ENCODE measurements at regions not wholly inside any gene's neighbourhood (a gene's known extent, or its start where the extent isn't known, plus 50 kb on each side); places are given as distances from the start of the nearest gene placed in this dataset.

DNA sequence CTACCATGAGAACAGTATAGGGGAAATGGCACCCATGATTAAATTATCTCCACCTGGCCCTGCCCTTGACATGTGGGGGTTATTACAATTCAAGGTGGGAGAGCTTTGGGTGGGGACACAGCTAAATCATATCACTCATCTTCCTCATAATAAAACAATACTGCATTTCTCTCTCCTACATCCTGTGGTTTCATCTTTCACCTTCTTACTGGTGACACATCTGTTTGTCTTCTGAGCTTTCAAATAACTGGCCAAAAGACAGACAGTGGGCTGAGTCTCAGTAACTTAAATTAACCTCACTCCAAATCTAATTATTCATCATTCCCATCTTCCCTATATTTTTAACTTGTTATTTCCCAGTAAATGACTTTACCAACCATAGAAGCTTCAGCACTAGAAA is 729.7 kb upstream of the USP15 start:
- no peaks in the 10 kb centered on the region for H3K27me3 ChIP-seq (ENCODE audit: insufficient read depth, low read depth, low read length)
- H3F3A ChIP-seq (ENCODE audit: insufficient read depth, low read length, poor library complexity, severe bottlenecking), result no peaks in the 10 kb centered on the region
- H3K36me3 ChIP-seq (ENCODE audit: insufficient read depth, low read length), result no peaks in the 10 kb centered on the region
- H3K4me3 ChIP-seq (ENCODE audit: low read length), result no peak overlapping the region
- no peaks in the 10 kb centered on the region for H3K9me3 ChIP-seq (ENCODE audit: low read length)
- H3K9ac ChIP-seq (ENCODE audit: low read length), result no peak overlapping the region
- no peak overlapping the region for H2AFZ ChIP-seq (ENCODE audit: low read depth, low read length)
- no peaks in the 10 kb centered on the region for H4K20me1 ChIP-seq (ENCODE audit: insufficient read depth)
- no peaks in the 10 kb centered on the region for H3K9me2 ChIP-seq (ENCODE audit: insufficient read depth, low read length)
- no peak overlapping the region for H3K27ac ChIP-seq (ENCODE audit: low read length)
- no peaks in the 10 kb centered on the region for H3K79me2 ChIP-seq (replicated peaks; ENCODE audit: insufficient read depth, low read length)
- TF ChIP-seq TAF1 (IDR thresholded peaks at IDR 0.05; ENCODE audit: low read depth), result no peak
- no peak for TF ChIP-seq POLR2AphosphoS5 (IDR thresholded peaks at IDR 0.05)
- TF ChIP-seq MXI1 (conservative IDR thresholded peaks at IDR 0.05; ENCODE audit: poor library complexity, severe bottlenecking), result no peak
- no peak for TF ChIP-seq EZH2 (IDR thresholded peaks at IDR 0.05; ENCODE audit: borderline replicate concordance, insufficient read depth, low read length, poor library complexity, severe bottlenecking)
- no peak for TF ChIP-seq RAD21 (conservative IDR thresholded peaks at IDR 0.05)
- TF ChIP-seq, protein P1, sequence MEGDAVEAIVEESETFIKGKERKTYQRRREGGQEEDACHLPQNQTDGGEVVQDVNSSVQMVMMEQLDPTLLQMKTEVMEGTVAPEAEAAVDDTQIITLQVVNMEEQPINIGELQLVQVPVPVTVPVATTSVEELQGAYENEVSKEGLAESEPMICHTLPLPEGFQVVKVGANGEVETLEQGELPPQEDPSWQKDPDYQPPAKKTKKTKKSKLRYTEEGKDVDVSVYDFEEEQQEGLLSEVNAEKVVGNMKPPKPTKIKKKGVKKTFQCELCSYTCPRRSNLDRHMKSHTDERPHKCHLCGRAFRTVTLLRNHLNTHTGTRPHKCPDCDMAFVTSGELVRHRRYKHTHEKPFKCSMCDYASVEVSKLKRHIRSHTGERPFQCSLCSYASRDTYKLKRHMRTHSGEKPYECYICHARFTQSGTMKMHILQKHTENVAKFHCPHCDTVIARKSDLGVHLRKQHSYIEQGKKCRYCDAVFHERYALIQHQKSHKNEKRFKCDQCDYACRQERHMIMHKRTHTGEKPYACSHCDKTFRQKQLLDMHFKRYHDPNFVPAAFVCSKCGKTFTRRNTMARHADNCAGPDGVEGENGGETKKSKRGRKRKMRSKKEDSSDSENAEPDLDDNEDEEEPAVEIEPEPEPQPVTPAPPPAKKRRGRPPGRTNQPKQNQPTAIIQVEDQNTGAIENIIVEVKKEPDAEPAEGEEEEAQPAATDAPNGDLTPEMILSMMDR (IDR thresholded peaks at IDR 0.05; ENCODE audit: poor library complexity, severe bottlenecking), result no peak
- TF ChIP-seq SMC3 (conservative IDR thresholded peaks at IDR 0.05; ENCODE audit: poor library complexity), result no peak
- no peak for TF ChIP-seq EP300 (conservative IDR thresholded peaks at IDR 0.05; ENCODE audit: poor library complexity, severe bottlenecking)
- TF ChIP-seq, protein P2, sequence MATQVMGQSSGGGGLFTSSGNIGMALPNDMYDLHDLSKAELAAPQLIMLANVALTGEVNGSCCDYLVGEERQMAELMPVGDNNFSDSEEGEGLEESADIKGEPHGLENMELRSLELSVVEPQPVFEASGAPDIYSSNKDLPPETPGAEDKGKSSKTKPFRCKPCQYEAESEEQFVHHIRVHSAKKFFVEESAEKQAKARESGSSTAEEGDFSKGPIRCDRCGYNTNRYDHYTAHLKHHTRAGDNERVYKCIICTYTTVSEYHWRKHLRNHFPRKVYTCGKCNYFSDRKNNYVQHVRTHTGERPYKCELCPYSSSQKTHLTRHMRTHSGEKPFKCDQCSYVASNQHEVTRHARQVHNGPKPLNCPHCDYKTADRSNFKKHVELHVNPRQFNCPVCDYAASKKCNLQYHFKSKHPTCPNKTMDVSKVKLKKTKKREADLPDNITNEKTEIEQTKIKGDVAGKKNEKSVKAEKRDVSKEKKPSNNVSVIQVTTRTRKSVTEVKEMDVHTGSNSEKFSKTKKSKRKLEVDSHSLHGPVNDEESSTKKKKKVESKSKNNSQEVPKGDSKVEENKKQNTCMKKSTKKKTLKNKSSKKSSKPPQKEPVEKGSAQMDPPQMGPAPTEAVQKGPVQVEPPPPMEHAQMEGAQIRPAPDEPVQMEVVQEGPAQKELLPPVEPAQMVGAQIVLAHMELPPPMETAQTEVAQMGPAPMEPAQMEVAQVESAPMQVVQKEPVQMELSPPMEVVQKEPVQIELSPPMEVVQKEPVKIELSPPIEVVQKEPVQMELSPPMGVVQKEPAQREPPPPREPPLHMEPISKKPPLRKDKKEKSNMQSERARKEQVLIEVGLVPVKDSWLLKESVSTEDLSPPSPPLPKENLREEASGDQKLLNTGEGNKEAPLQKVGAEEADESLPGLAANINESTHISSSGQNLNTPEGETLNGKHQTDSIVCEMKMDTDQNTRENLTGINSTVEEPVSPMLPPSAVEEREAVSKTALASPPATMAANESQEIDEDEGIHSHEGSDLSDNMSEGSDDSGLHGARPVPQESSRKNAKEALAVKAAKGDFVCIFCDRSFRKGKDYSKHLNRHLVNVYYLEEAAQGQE (IDR thresholded peaks at IDR 0.05; ENCODE audit: borderline replicate concordance), result no peak
- no peak overlapping the region for H3K4me2 ChIP-seq (ENCODE audit: low read length)

DNA sequence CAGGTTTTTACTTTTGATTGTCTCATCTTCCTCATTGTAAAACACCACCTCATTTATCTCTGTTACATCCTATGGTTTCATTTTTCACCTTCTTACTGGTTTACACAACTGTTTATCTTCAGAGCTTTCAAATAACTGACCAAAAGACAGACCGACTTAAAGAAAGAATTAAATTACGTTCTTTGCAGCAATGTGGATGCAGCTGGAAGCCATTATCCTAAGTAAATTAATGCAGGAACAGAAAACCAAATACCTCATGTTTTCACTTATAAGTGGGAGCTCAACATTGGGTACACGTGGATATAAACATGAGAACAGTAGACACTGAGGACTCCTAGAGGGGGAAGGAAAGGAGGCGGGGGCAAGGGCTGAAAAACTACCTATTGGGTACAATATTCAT is 729.0 kb upstream of the USP15 start:
- Histone ChIP-seq H3K4me3 (ENCODE audit: low read length) (no peak overlapping the region), H3K27me3 (ENCODE audit: insufficient read depth, low read depth, low read length) (no peaks in the 10 kb centered on the region), H2AFZ (ENCODE audit: low read depth, low read length) (no peak overlapping the region), H3K79me2 (replicated peaks; ENCODE audit: insufficient read depth, low read length) (no peaks in the 10 kb centered on the region), H3K36me3 (ENCODE audit: insufficient read depth, low read length) (no peaks in the 10 kb centered on the region), H3F3A (ENCODE audit: insufficient read depth, low read length, poor library complexity, severe bottlenecking) (no peaks in the 10 kb centered on the region), H3K9me3 (ENCODE audit: low read length) (no peaks in the 10 kb centered on the region), H4K20me1 (ENCODE audit: insufficient read depth) (no peaks in the 10 kb centered on the region), H3K4me2 (ENCODE audit: low read length) (no peak overlapping the region), H3K27ac (ENCODE audit: low read length) (no peak overlapping the region), H3K9ac (ENCODE audit: low read length) (no peak overlapping the region), H3K9me2 (ENCODE audit: insufficient read depth, low read length) (no peaks in the 10 kb centered on the region)
- TF ChIP-seq, protein P1 (IDR thresholded peaks at IDR 0.05; ENCODE audit: poor library complexity, severe bottlenecking), result no peak
- no peak for TF ChIP-seq EP300 (conservative IDR thresholded peaks at IDR 0.05; ENCODE audit: poor library complexity, severe bottlenecking)
- TF ChIP-seq SMC3 (conservative IDR thresholded peaks at IDR 0.05; ENCODE audit: poor library complexity), result no peak
- no peak for TF ChIP-seq EZH2 (IDR thresholded peaks at IDR 0.05; ENCODE audit: borderline replicate concordance, insufficient read depth, low read length, poor library complexity, severe bottlenecking)
- TF ChIP-seq, protein P2 (IDR thresholded peaks at IDR 0.05; ENCODE audit: borderline replicate concordance), result no peak
- no peak for TF ChIP-seq MXI1 (conservative IDR thresholded peaks at IDR 0.05; ENCODE audit: poor library complexity, severe bottlenecking)
- TF ChIP-seq RAD21 (conservative IDR thresholded peaks at IDR 0.05), result no peak
- TF ChIP-seq TAF1 (IDR thresholded peaks at IDR 0.05; ENCODE audit: low read depth), result no peak

Data from neural cell (in vitro differentiated cells).